GM10266 (cell line): ENCODE measurements at regions not wholly inside any gene's neighbourhood (a gene's known extent, or its start where the extent isn't known, plus 50 kb on each side); places are given as distances from the start of the nearest gene placed in this dataset.

Experiments
- DNase-seq: peaks from one replicate; pipeline ENCODE4 v3.0.0; 2012; ENCODE audit errors: extremely low spot score
- TF ChIP-seq, protein P1 (sequence below): IDR thresholded peaks from 2 replicates; pipeline ENCODE4 v1.5.1; 2012; ENCODE audit warnings: mild to moderate bottlenecking, low read depth; ENCODE audit not compliant: control insufficient read depth, insufficient read depth; ENCODE audit errors: missing control alignments

- TF ChIP-seq, protein P1, sequence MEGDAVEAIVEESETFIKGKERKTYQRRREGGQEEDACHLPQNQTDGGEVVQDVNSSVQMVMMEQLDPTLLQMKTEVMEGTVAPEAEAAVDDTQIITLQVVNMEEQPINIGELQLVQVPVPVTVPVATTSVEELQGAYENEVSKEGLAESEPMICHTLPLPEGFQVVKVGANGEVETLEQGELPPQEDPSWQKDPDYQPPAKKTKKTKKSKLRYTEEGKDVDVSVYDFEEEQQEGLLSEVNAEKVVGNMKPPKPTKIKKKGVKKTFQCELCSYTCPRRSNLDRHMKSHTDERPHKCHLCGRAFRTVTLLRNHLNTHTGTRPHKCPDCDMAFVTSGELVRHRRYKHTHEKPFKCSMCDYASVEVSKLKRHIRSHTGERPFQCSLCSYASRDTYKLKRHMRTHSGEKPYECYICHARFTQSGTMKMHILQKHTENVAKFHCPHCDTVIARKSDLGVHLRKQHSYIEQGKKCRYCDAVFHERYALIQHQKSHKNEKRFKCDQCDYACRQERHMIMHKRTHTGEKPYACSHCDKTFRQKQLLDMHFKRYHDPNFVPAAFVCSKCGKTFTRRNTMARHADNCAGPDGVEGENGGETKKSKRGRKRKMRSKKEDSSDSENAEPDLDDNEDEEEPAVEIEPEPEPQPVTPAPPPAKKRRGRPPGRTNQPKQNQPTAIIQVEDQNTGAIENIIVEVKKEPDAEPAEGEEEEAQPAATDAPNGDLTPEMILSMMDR = no peak
- DNase-seq = no peak
These were observed 128.8 kb upstream of the CTTNBP2NL start for GRCh38 chr1:112267206-112267605.

DNA sequence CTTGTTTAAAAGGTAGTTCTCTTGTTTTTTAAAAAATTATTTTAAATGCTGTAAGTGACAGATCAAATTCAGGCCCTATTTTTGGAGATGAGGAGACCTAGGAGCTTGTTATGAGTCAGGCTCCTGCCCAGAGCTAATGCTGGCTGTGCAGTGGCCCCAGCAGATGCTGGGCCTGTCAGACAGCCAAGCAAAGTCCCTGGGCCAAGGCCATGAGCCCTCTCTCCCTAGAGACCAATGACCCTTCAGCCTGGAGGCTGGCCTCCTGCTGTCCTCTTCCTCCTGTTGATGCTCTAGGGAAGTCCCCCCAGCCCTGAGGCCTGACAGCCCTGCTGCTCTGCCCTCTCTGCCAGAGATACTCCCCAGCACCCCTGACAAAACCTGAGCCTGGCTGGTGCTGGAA is 128.1 kb upstream of the CTTNBP2NL start:
- no peak for DNase-seq
- TF ChIP-seq, protein P1 = no peak

DNA sequence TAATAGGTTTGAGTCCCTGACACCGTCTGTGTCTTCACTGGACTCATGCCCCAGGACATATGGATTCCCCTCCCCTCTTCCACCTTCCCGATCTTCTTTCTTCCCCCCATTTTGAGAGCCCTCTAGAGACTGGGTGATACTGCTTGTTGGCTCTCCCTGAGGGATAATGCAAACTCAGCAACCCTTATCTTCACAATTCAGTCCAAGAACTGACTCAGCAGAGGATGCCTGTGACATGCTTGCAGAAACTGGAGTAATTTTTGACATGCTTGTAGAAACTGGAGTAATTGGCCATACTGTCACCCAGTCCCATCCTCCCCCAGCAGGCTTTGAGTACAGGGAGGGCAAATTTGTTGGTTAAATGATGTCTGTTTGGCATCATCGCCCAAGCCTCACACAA is 127.6 kb upstream of the CTTNBP2NL start:
- TF ChIP-seq, protein P1 = no peak
- DNase-seq = no peak

GRCh38 chr1:112271270-112271669 is 124.7 kb upstream of the CTTNBP2NL start:
- TF ChIP-seq, protein P1 = no peak
- DNase-seq = no peak

GRCh38 chr1:112272101-112272772 is 123.8 kb upstream of the CTTNBP2NL start:
- TF ChIP-seq, protein P1 = no peak
- no peak for DNase-seq

DNA sequence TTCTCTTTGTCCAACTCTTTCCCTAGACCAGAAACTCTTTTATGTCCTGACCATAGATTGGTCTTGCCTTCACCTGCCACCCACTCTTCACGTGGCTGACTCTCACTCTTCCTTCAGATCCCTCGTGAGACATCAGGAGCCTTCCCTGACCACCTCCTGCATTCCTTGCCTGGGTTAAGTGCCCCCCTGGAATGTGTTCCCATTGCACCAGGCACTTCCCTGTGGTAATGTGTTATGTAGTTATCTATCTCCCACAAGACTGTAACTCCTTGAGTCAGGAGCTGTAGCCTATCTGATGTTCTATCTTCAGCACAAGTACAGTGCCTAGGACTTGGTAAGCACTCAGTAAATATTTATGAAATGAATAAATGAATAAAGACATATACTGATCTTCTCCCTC is 111.2 kb upstream of the CTTNBP2NL start:
- TF ChIP-seq, protein P1 = no peak
- DNase-seq = no peak

DNA sequence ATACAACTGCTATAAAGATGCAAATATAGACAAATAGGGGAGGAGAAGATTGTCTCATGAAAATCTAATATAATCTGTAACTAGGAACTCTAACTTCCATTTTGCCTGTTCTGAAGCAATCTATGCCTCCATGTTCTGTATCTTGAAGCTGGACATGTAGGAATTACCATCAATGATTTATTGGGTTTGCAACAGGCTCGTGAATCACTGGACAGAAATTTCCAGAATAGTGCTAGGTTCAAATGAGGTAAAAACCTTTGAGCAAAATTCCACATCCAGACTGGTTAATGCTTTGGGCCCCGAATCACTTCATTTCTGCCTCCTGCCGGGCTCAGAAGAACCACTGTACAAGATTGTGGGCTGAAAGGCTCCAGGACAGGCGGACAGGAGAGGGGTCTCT is 110.7 kb upstream of the CTTNBP2NL start:
- DNase-seq = no peak
- TF ChIP-seq, protein P1 = no peak
